SKM-1 treated with dmso at 0.1 percent for 144 hours (cell line): ENCODE measurements at regions not wholly inside any gene's neighbourhood (a gene's known extent, or its start where the extent isn't known, plus 50 kb on each side); places are given as distances from the start of the nearest gene placed in this dataset.
"Not testable (repeated sequence)": the region's sequence is repeated elsewhere in the genome, so short reads cannot be mapped to it uniquely, and the experiment has no call there.

Experiments
- DNase-seq: peaks from one replicate; lab custom pipeline; 2025; ENCODE audit not compliant: unreplicated experiment; lab: John Stamatoyannopoulos, UW

DNA sequence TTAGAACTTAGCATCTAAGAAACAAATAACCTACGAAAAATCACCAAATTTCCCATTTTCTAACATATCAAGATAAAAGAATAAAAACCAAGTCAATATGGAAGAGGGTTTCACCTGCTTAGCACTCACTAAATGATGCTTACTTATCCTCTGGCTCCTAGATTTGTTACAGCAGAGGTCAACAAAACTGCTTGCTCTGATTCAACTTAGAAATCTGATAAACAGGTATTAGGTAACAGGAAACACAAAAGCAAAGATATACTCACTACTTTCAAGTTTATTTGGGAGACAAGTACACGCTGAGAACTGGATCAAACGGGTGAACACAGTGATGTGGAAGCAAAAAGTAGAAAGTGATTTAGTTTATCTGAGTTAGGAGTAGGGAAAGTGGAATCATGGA, 235.7 kb upstream of the TARS1 start:
- no peak for DNase-seq

GRCh38 chr5:33205727-33206410, 234.9 kb upstream of the TARS1 start:
- DNase-seq: no peak

- no peak for DNase-seq
Observed at GRCh38 chr5:33206962-33207506, 233.7 kb upstream of the TARS1 start.

DNA sequence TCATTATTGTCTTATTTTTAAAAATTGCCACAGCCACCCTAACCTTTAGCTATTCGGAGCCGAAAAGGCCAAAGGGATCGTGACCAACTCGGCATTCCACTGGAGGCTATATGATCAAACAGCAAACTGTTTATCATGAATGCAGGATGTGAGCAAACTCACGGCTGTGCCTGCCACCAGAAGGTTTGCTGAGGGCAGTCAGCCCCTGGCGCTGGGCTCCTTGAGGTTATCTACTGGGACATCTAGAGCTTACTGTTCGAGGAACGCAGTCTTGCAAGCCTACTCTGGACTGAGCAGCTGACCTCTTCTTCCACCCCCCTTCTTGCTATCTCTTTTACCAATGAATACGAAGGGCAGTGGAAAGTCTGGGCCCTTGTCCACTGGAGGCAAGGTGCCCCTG, 231.5 kb upstream of the TARS1 start:
- DNase-seq: no peak

DNA sequence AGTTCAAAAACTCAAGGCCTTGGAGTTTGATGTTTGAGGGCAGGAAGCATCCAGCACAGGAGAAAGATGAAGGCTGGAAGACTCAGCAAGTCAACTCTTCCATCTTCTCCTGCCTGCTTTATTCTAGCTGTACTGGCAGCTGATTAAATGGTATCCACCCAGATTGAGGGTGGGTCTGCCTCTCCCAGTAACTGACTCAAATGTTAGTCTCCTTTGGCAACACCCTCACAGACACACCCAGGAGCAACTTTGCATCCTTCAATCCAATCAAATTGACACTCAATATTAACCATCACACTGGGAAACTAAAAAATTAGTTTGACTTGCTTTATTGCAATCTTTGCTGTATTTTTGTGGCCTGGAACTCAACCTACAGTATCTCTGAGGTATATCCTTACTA, 230.5 kb upstream of the TARS1 start:
- DNase-seq: not testable (repeated sequence)

GRCh38 chr5:33210978-33211377, 229.8 kb upstream of the TARS1 start:
- no peak for DNase-seq

DNA sequence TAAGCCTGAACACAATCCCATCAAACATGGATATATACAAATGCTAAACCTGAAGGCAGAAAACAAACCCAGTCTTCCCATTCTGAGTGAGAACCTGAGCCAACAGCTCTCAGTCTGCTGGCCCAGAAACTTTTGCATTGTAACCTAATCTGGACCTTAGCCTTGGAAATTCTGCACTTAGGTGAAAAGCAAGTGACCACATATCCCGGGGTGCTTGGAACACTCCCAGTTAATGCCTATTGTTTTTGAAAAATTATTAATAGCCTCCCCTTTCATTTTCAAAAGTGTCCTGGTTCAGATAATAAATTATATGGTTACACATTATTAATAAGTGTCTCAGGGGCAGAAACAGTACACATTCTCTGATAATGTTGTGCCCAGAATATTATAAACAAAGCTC, 228.3 kb upstream of the TARS1 start:
- no peak for DNase-seq

DNA sequence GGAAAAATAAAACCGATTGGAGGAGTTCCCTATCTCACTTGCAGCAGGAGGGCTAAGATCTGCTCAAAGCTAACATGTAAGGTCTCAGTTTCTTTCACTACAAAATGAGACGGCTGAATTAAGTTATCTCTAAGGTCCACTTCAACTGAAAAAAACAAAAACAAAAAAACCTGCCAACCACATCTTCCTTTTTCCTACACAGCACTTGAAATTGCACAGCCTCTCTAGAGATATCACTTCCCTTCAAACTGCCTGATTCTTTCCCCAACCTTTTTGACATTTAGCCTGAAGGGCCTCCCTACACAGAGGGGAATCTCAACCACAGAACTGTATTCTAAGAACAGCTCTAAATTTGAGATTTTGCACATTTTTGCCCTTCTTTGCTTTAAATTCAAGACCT, 227.9 kb upstream of the TARS1 start:
- DNase-seq: peak; percentile 3

GRCh38 chr5:33223563-33224284, 217.0 kb upstream of the TARS1 start:
- no peak for DNase-seq

GRCh38 chr5:33224285-33224961, 216.3 kb upstream of the TARS1 start:
- DNase-seq: no peak

DNA sequence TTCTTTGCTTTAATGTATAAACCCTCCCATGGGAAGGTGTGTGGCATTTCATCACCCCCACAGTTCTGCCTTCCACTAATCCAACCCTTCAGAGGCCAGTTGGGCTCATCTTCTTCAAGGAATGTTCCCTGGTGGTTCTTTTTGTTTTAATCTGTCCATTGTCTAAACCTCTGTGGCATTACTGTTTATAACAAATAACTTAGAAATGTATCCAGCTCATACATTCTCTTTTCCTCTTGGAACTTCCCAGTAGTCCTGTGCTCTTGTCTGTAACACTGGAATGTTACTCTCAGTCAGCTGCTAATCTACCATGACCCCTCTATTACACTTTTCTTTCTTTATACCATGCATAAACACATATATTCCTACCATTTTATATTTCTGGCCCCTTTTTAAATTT, 213.5 kb upstream of the TARS1 start:
- no peak for DNase-seq

- DNase-seq: no peak
Observed at GRCh38 chr5:33227746-33228145, 213.0 kb upstream of the TARS1 start.

DNA sequence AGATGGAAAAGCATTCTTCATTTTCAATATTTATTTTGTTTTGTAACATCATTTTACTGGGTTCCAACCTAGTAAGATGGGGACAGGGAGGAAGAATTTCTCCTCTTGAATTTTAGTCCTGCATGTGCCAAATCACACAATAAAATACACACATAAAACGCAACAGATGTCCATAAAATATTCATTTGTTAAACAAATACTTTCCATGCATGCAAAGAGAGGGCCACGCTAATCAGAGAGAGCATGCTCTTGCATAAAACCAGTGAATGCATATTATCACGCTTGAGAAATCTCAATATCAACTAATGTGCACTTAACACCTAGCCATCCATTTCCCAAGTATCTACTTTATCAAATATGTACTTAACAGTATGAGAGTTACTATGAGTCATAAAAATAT, 212.6 kb upstream of the TARS1 start:
- DNase-seq: no peak

DNA sequence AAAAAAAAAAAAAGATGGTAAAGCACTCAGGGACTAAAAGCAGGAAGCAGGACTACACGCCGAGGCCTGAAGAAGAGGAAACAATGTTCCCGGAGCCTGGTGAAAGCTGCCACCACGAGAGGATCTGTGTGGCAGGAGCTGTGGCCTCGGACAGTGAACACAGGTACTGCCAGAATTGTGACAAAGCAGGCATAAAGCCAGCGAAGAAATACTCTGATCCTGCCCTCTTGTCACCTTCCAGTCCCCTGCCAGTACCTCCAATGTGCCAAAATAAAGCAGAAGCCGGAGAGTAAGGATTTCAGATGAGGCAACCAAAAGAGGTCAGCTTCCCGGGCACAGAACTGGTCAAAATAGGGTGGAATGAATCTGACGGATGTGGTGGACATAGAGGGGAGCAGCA, 211.5 kb upstream of the TARS1 start:
- no peak for DNase-seq

DNA sequence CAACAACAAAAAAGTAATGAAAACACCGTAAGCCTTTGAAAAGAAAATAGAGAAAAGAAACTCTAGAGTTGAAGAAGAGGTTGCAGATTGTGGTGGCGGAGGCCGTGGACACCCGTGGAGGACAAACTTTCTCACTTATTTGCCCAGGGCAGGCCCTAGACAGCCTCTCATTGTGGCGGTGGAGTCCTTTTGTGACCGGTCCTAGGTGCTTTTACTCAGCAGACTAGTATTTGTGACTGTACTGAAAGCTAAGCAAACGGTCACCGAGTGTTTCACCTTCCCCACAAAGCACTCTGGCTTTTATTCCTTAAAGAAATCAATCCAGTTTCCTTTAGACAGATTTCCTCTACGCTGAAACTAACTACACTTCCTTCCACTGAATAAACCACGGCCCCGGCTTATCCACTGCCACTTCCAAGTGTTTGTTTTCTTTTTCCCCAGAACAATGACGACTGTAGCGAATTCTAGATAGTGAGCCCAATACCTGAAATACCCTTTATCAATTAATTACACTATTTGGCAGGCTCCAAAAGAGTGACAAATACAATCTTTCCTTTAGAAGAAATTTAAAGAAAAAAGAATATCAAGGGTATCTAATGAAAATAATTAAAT, 210.2 kb upstream of the TARS1 start:
- DNase-seq: no peak

- no peak for DNase-seq
Observed at GRCh38 chr5:33231214-33231710, 209.5 kb upstream of the TARS1 start.

DNA sequence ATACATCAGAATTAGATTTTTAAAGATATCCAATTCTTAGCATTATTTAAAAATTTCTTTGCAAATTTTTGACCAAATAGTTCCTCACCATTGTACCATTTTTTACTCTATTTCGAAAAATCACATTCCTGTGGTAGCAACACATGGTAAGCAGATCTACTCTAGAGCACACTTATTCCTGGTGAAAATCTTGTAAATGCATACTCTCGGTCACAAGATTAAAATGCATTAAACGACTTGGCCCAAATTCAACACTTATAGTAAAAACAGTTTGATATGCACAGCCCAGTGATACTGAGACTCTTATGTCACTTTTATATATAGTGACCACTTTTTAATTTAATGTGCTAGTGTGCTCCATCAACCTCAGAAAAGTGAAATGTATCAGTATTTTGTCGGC, 208.8 kb upstream of the TARS1 start:
- no peak for DNase-seq

- no peak for DNase-seq
Observed at GRCh38 chr5:33232731-33233505, 207.8 kb upstream of the TARS1 start.

GRCh38 chr5:33235304-33235703, 205.5 kb upstream of the TARS1 start:
- no peak for DNase-seq

- DNase-seq: no peak
Observed at GRCh38 chr5:33235824-33236223, 204.9 kb upstream of the TARS1 start.

DNA sequence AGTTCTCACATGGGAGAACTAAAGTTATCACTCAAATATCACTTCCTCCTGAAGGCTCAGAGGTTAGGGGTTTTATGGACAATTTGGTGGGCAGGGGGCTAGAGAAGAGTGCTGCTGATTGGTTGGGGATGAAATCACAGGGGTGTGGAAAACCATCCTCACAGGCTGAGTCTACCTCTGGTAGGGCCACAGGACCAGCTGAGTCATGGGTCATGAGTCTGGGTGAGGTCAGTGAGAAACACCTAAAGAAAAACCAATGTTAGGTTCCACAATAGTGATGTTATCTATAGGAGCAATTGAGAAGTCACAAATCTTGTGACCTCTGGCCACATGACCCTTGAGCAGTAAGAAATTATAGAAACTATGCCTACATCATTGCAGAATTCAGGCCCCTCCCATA, 203.3 kb upstream of the TARS1 start:
- DNase-seq: no peak
